CD14-positive monocyte (primary cell): ENCODE measurements at regions not wholly inside any gene's neighbourhood (a gene's known extent, or its start where the extent isn't known, plus 50 kb on each side); places are given as distances from the start of the nearest gene placed in this dataset.

Experiments
- DNase-seq, 3 donors: peaks; one replicate each; pipeline ENCODE4 v3.0.0-alpha.2; 2011 to 2022
- H2AFZ ChIP-seq: 2 replicates; pipeline ENCODE4 v1.6.0; 2012; ENCODE audit warnings: mild to moderate bottlenecking, low read depth, low read length, inconsistent platforms; ENCODE audit not compliant: insufficient read depth, poor library complexity, severe bottlenecking
- H3K27ac ChIP-seq, 2 donors: 1 replicate in 1 of 2; 2 replicates in 1 of 2; pipeline ENCODE4 v1.5.1; 2012 to 2013; ENCODE audit warnings: low read length in 2 of 2, control low read depth in 1 of 2, inconsistent platforms in 1 of 2, low read depth in 1 of 2, mild to moderate bottlenecking in 1 of 2
- H3K27me3 ChIP-seq, 2 donors: one replicate each; pipeline versions ENCODE4 v1.6.0 to v1.6.1; 2011 to 2013; ENCODE audit warnings: low read length in 2 of 2; ENCODE audit not compliant: control insufficient read depth in 2 of 2, insufficient read depth in 2 of 2
- H3K36me3 ChIP-seq, 2 donors: replicated peaks in 1 of 2; 1 replicate in 1 of 2; 2 replicates in 1 of 2; pipeline versions ENCODE4 v1.5.1 to v1.6.1; 2012 to 2013; ENCODE audit warnings: low read length in 2 of 2, control low read depth in 1 of 2, inconsistent platforms in 1 of 2, mild to moderate bottlenecking in 1 of 2; ENCODE audit not compliant: insufficient read depth in 2 of 2, control insufficient read depth in 1 of 2
- H3K4me1 ChIP-seq, 2 donors: 1 replicate in 1 of 2; 2 replicates in 1 of 2; pipeline versions ENCODE4 v1.5.1 to v1.6.1; 2012 to 2013; ENCODE audit warnings: low read length in 2 of 2, control low read depth in 1 of 2, inconsistent platforms in 1 of 2, mild to moderate bottlenecking in 1 of 2, moderate library complexity in 1 of 2; ENCODE audit not compliant: insufficient read depth in 2 of 2, control insufficient read depth in 1 of 2
- H3K4me2 ChIP-seq: replicated peaks from 2 replicates; pipeline ENCODE3; 2012; ENCODE audit warnings: low read length, moderate library complexity, mild to moderate bottlenecking; ENCODE audit not compliant: poor library complexity, severe bottlenecking; ENCODE audit errors: extremely low read depth
- H3K4me3 ChIP-seq, 3 experiments: fragments of 200-600 bp in 1 of 3; sonication (generic) in 1 of 3; replicated peaks in 1 of 3; 1 replicate in 2 of 3; 2 replicates in 1 of 3; pipeline ENCODE4 v1.5.1; 2011 to 2013; ENCODE audit warnings: low read length in 3 of 3, mild to moderate bottlenecking in 3 of 3, control low read depth in 2 of 3, low read depth in 2 of 3, inconsistent platforms in 1 of 3, moderate library complexity in 1 of 3
- H3K79me2 ChIP-seq: 2 replicates; pipeline ENCODE4 v1.6.0; 2012; ENCODE audit warnings: mild to moderate bottlenecking, control low read depth, inconsistent platforms, low read length, moderate library complexity; ENCODE audit not compliant: insufficient read depth
- H3K9ac ChIP-seq: 2 replicates; pipeline ENCODE4 v1.6.0; 2017; ENCODE audit warnings: low read length, mild to moderate bottlenecking; ENCODE audit not compliant: insufficient read depth, poor library complexity, severe bottlenecking
- H3K9me3 ChIP-seq, 2 donors: replicated peaks in 1 of 2; 1 replicate in 1 of 2; 2 replicates in 1 of 2; pipeline versions ENCODE4 v1.5.1 to v1.6.1; 2012 to 2013; ENCODE audit warnings: low read length in 2 of 2, control low read depth in 1 of 2; ENCODE audit not compliant: control insufficient read depth in 1 of 2, insufficient read depth in 1 of 2
- H4K20me1 ChIP-seq: 2 replicates; pipeline ENCODE4 v1.6.0; 2012; ENCODE audit warnings: mild to moderate bottlenecking, low read length, control low read depth, moderate library complexity; ENCODE audit not compliant: insufficient read depth
- H3K27ac Mint-ChIP-seq, 7 donors: one replicate each; pipeline ENCODE4 v1.8.0; 2020; ENCODE audit warnings: mild to moderate bottlenecking in 7 of 7, mixed read lengths in 7 of 7, moderate library complexity in 6 of 7, inconsistent platforms in 2 of 7
- H3K27me3 Mint-ChIP-seq, 3 donors: one replicate each; pipeline ENCODE4 v1.8.0; 2021 to 2022; ENCODE audit warnings: low read depth in 3 of 3, mild to moderate bottlenecking in 3 of 3, mixed read lengths in 3 of 3, moderate library complexity in 3 of 3, inconsistent platforms in 1 of 3
- H3K36me3 Mint-ChIP-seq, 2 donors: one replicate each; pipeline ENCODE4 v1.8.0; 2020; ENCODE audit warnings: mixed read lengths in 2 of 2, inconsistent platforms in 1 of 2, mild to moderate bottlenecking in 1 of 2
- H3K4me1 Mint-ChIP-seq: one replicate; pipeline ENCODE4 v1.8.0; 2020; ENCODE audit warnings: mild to moderate bottlenecking, mixed read lengths
- H3K4me3 Mint-ChIP-seq, 2 donors: one replicate each; pipeline ENCODE4 v1.8.0; 2020; ENCODE audit warnings: mild to moderate bottlenecking in 2 of 2, mixed read lengths in 2 of 2, moderate library complexity in 1 of 2
- H3K9me3 Mint-ChIP-seq, 7 donors: one replicate each; pipeline ENCODE4 v1.8.0; 2020 to 2022; ENCODE audit warnings: mixed read lengths in 7 of 7, mild to moderate bottlenecking in 6 of 7, moderate library complexity in 6 of 7, inconsistent platforms in 2 of 7
- WGBS: methylation state at CpG from one replicate; pipeline ENCODE4 v1.1.5; 2013; ENCODE audit warnings: missing lambda C conversion rate; ENCODE audit not compliant: insufficient coverage; 5-methylcytosine and 5-hydroxymethylcytosine counted together
- intact Hi-C, 2 donors: fragments of 100-400 bp; cut with micrococcal nuclease; formaldehyde crosslinking; loops; one replicate each; pipeline versions ENCODE4 v1.15.0 to v1.15.1; 2023
- TF ChIP-seq, protein P1 (sequence below): fragments of 200-600 bp; IDR thresholded peaks from one replicate; pipeline ENCODE4 v1.8.0; 2022; ENCODE audit warnings: antibody characterized with exemption, mild to moderate bottlenecking

- Mint-ChIP-seq H3K9me3 (peaks cover 0 to 9% (median 2%) of the 10 kb centered on the region in 7 donors), H3K4me1 (no peaks in the 10 kb centered on the region), H3K27ac (no peak overlapping the region), H3K36me3 (no peaks in the 10 kb centered on the region), H3K27me3 (peaks cover 0 to 3% (median 0%) of the 10 kb centered on the region in 3 donors), H3K4me3 (no peak overlapping the region)
- H3K79me2 ChIP-seq = no peaks in the 10 kb centered on the region
- no peaks in the 10 kb centered on the region for H3K36me3 ChIP-seq
- no peak for DNase-seq
- H4K20me1 ChIP-seq = no peaks in the 10 kb centered on the region
- H3K27me3 ChIP-seq = no peaks in the 10 kb centered on the region
- H2AFZ ChIP-seq = no peak overlapping the region
- no peak overlapping the region for H3K4me3 ChIP-seq
- intact Hi-C loops = no loop called here
- no peak overlapping the region for H3K4me2 ChIP-seq
- WGBS = no CpG with 5 or more reads among the region's 2 CpGs
- no peak overlapping the region for H3K9ac ChIP-seq
- TF ChIP-seq, protein P1, sequence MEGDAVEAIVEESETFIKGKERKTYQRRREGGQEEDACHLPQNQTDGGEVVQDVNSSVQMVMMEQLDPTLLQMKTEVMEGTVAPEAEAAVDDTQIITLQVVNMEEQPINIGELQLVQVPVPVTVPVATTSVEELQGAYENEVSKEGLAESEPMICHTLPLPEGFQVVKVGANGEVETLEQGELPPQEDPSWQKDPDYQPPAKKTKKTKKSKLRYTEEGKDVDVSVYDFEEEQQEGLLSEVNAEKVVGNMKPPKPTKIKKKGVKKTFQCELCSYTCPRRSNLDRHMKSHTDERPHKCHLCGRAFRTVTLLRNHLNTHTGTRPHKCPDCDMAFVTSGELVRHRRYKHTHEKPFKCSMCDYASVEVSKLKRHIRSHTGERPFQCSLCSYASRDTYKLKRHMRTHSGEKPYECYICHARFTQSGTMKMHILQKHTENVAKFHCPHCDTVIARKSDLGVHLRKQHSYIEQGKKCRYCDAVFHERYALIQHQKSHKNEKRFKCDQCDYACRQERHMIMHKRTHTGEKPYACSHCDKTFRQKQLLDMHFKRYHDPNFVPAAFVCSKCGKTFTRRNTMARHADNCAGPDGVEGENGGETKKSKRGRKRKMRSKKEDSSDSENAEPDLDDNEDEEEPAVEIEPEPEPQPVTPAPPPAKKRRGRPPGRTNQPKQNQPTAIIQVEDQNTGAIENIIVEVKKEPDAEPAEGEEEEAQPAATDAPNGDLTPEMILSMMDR = no peak
- H3K9me3 ChIP-seq = peaks cover 0 to 6% of the 10 kb centered on the region in 2 donors
- H3K4me1 ChIP-seq = no peaks in the 10 kb centered on the region
- no peak overlapping the region for H3K27ac ChIP-seq
These were observed 320.8 kb downstream of the ADAM29 start for GRCh38 chr4:175238827-175239517.

DNA sequence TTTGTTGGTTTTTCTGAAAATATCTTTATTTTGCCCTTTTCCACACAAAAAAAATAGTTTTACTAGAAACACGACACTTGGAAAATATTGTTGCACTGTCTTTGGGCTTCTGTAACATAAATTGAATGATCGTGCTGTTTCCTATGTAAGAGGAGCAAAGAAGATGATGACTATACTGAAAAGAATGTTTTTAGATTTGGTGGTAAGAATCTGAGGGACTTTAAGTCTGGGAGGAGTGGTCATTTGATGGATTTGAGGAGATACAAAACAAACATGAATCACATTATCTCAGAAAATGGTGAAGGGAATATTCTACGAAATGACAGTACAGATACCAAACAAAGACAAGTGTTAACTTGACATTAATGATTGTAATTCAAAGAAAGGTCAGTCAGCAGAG, 328.8 kb downstream of the ADAM29 start:
- Histone ChIP-seq H3K9ac (no peak overlapping the region), H3K4me2 (no peak overlapping the region), H3K9me3 (peaks cover 0 to 7% of the 10 kb centered on the region in 2 donors), H3K4me3 (no peak overlapping the region), H3K4me1 (no peaks in the 10 kb centered on the region), H3K27ac (no peak overlapping the region), H3K27me3 (no peaks in the 10 kb centered on the region), H4K20me1 (no peaks in the 10 kb centered on the region), H3K79me2 (no peaks in the 10 kb centered on the region), H2AFZ (no peak overlapping the region), H3K36me3 (no peaks in the 10 kb centered on the region)
- TF ChIP-seq, protein P1 = no peak
- DNase-seq = no peak
- Mint-ChIP-seq H3K4me3 (no peak overlapping the region), H3K27me3 (no peaks in the 10 kb centered on the region), H3K4me1 (no peaks in the 10 kb centered on the region), H3K27ac (no peak overlapping the region), H3K9me3 (peaks cover 0 to 7% (median 3%) of the 10 kb centered on the region in 7 donors), H3K36me3 (no peaks in the 10 kb centered on the region)
- 100% methylated on average over 1 of the region's 3 CpGs for WGBS
- intact Hi-C loops = no loop called here
